CD4-positive, CD25-positive, alpha-beta regulatory T cell (primary cell): ENCODE measurements at regions not wholly inside any gene's neighbourhood (a gene's known extent, or its start where the extent isn't known, plus 50 kb on each side); places are given as distances from the start of the nearest gene placed in this dataset.

Experiments
- ATAC-seq, 2 donors: fragments of 150-1000 bp; cut with Tn5 transposase; one replicate each; pipeline ENCODE4 v1.10.0; 2021; ENCODE audit warnings: low read depth in 2 of 2, moderate number of reproducible peaks in 2 of 2, moderate library complexity in 1 of 2
- DNase-seq, 3 donors: peaks; one replicate each; pipeline versions ENCODE4 v3.0.0 to v3.0.0-alpha.2; 2012 to 2022; ENCODE audit warnings: mixed read lengths in 1 of 3
- H3K27ac ChIP-seq: one replicate; pipeline ENCODE4 v1.7.0; 2013; ENCODE audit warnings: mild to moderate bottlenecking, low read length; ENCODE audit not compliant: insufficient read depth, poor library complexity, severe bottlenecking
- H3K27me3 ChIP-seq: one replicate; pipeline ENCODE4 v1.7.0; 2013; ENCODE audit warnings: low read length; ENCODE audit not compliant: control insufficient read depth, insufficient read depth
- H3K36me3 ChIP-seq: one replicate; pipeline ENCODE4 v1.7.0; 2013; ENCODE audit warnings: mild to moderate bottlenecking, low read length, moderate library complexity; ENCODE audit not compliant: control insufficient read depth, insufficient read depth
- H3K4me1 ChIP-seq: 2 replicates; pipeline ENCODE4 v1.7.0; 2013; ENCODE audit warnings: mild to moderate bottlenecking, low read length; ENCODE audit not compliant: insufficient read depth, control insufficient read depth, poor library complexity, severe bottlenecking
- H3K4me3 ChIP-seq: one replicate; pipeline ENCODE4 v1.7.0; 2013; ENCODE audit warnings: low read depth, mild to moderate bottlenecking, low read length, moderate library complexity
- H3K9me3 ChIP-seq, 2 experiments: 1 replicate in 1 of 2; 2 replicates in 1 of 2; pipeline ENCODE4 v1.7.0; 2013; ENCODE audit warnings: low read length in 2 of 2, mild to moderate bottlenecking in 1 of 2, moderate library complexity in 1 of 2; ENCODE audit not compliant: control insufficient read depth in 2 of 2
- H3K27ac Mint-ChIP-seq, 3 donors: one replicate each; pipeline ENCODE4 v1.8.0; 2020 to 2022; ENCODE audit warnings: mild to moderate bottlenecking in 3 of 3, mixed read lengths in 3 of 3, moderate library complexity in 2 of 3
- H3K27me3 Mint-ChIP-seq: one replicate; pipeline ENCODE4 v1.8.0; 2022; ENCODE audit warnings: mild to moderate bottlenecking, mixed read lengths
- H3K36me3 Mint-ChIP-seq: one replicate; pipeline ENCODE4 v1.8.0; 2020; ENCODE audit warnings: mixed read lengths
- H3K4me1 Mint-ChIP-seq, 4 donors: one replicate each; pipeline ENCODE4 v1.8.0; 2020 to 2022; ENCODE audit warnings: mixed read lengths in 4 of 4, mild to moderate bottlenecking in 1 of 4
- H3K4me3 Mint-ChIP-seq, 4 donors: one replicate each; pipeline ENCODE4 v1.8.0; 2020 to 2022; ENCODE audit warnings: mild to moderate bottlenecking in 4 of 4, mixed read lengths in 4 of 4, moderate library complexity in 3 of 4
- H3K9me3 Mint-ChIP-seq, 7 donors: one replicate each; pipeline ENCODE4 v1.8.0; 2020 to 2022; ENCODE audit warnings: mixed read lengths in 7 of 7, mild to moderate bottlenecking in 3 of 7, moderate library complexity in 2 of 7

GRCh38 chr1:209010475-209011230, 572.9 kb upstream of the CAMK1G start:
- no peak overlapping the region for H3K4me3 Mint-ChIP-seq
- Histone ChIP-seq H3K27me3 (no peaks in the 10 kb centered on the region), H3K4me1 (no peaks in the 10 kb centered on the region), H3K27ac (no peak overlapping the region), H3K36me3 (no peaks in the 10 kb centered on the region), H3K9me3 (no peaks in the 10 kb centered on the region), H3K4me3 (no peak overlapping the region)
- peaks cover 0 to 9% (median 0%) of the 10 kb centered on the region in 7 donors for H3K9me3 Mint-ChIP-seq
- no peak for ATAC-seq
- no peaks in the 10 kb centered on the region for H3K27me3 Mint-ChIP-seq
- H3K4me1 Mint-ChIP-seq = no peaks in the 10 kb centered on the region
- DNase-seq = no peak
- no peak overlapping the region for H3K27ac Mint-ChIP-seq
- H3K36me3 Mint-ChIP-seq = no peaks in the 10 kb centered on the region

DNA sequence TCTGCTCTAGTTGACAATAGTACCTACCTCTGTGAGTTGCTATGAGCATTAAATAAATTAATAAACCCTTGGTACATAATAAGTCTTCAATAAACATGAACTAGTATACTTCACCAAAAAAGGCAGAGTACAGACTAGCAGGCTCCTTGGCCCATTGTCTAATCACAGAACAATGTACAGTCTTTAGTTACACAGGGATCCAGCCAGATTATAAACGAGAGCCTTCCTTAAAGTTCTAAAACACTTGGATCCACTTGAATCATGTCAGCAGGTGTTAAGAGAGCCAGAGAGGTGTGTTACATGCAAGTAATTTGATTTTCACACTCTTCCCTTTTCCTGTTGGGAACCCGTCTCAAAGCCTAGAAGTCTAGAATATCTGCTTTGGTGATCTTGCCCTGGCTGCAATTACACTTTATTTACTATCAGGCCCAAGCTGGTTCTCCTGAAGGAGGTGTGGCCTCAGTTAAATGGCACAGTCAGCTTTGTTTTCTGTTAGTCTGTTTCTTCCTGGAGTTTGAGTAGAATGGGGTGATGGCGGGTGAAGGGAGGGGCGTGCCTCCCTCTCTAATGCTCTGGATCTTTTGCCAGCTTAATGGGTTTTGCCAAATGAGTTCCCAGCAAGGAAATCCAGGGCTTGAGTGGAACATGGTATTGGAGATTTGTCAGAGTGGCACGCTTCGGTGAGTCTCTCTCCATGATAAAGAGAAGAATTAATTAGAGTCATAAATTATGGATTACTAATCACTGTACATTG, 570.9 kb upstream of the CAMK1G start:
- ATAC-seq = no peak
- Mint-ChIP-seq H3K4me3 (no peak overlapping the region), H3K36me3 (no peaks in the 10 kb centered on the region), H3K27me3 (no peaks in the 10 kb centered on the region), H3K9me3 (peaks cover 0 to 8% (median 0%) of the 10 kb centered on the region in 7 donors), H3K27ac (no peak overlapping the region), H3K4me1 (no peaks in the 10 kb centered on the region)
- no peaks in the 10 kb centered on the region for H3K27me3 ChIP-seq
- H3K27ac ChIP-seq = no peak overlapping the region
- no peak overlapping the region for H3K4me3 ChIP-seq
- no peaks in the 10 kb centered on the region for H3K36me3 ChIP-seq
- no peaks in the 10 kb centered on the region for H3K4me1 ChIP-seq
- no peaks in the 10 kb centered on the region for H3K9me3 ChIP-seq
- DNase-seq = no peak

DNA sequence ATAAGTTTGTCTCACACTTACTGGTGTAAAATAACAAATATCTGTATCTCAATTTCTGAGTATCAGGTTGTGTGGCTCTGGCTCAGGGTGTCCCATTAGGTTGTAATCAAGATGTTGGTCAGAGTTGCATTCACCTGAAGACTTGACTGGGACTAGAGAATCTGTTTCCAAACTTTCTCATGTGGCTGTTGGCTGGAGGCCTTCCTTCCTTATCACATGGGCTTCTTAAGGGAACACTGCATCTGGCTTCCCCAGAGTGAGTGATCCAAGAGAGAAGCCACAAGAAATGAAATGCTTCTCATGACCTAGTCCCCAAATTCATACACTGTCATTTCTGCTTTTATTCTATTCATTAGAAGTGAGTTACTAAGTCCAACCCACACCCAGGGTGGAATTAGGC, 568.4 kb upstream of the CAMK1G start:
- Histone ChIP-seq H3K27me3 (no peaks in the 10 kb centered on the region), H3K4me1 (no peaks in the 10 kb centered on the region), H3K36me3 (no peaks in the 10 kb centered on the region), H3K9me3 (no peaks in the 10 kb centered on the region), H3K27ac (no peak overlapping the region), H3K4me3 (no peak overlapping the region)
- no peak overlapping the region for H3K4me3 Mint-ChIP-seq
- no peaks in the 10 kb centered on the region for H3K36me3 Mint-ChIP-seq
- H3K27ac Mint-ChIP-seq = no peak overlapping the region
- peaks cover 5% of the 10 kb centered on the region for H3K27me3 Mint-ChIP-seq
- no peak for ATAC-seq
- H3K9me3 Mint-ChIP-seq = peaks cover 0 to 11% (median 3%) of the 10 kb centered on the region in 7 donors
- DNase-seq = no peak
- no peaks in the 10 kb centered on the region for H3K4me1 Mint-ChIP-seq

DNA sequence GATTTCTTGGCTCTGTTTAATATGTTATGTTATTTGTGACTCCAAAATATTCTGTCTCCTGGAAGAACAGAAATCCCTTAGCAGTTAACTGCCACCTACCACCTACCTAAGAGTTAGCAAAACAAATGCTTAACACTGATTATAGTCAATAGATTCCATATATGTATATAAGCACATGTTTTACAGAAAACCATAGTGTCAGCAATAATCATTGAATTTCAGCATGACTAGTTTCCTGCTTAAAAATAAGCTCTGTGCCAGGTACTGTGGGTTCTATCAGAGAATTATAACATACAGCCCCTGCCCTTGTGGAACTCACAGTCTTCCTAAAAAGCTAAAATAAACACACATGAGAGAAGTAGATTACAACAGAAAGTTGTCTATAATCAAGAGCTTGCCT, 561.9 kb upstream of the CAMK1G start:
- Mint-ChIP-seq H3K27ac (no peak overlapping the region), H3K4me3 (no peak overlapping the region), H3K4me1 (no peaks in the 10 kb centered on the region), H3K36me3 (no peaks in the 10 kb centered on the region), H3K27me3 (peaks cover 5% of the 10 kb centered on the region), H3K9me3 (peaks cover 0 to 9% (median 3%) of the 10 kb centered on the region in 7 donors)
- no peaks in the 10 kb centered on the region for H3K27me3 ChIP-seq
- no peaks in the 10 kb centered on the region for H3K9me3 ChIP-seq
- no peak overlapping the region for H3K4me3 ChIP-seq
- H3K4me1 ChIP-seq = no peaks in the 10 kb centered on the region
- ATAC-seq = no peak
- DNase-seq = no peak
- no peaks in the 10 kb centered on the region for H3K36me3 ChIP-seq
- no peak overlapping the region for H3K27ac ChIP-seq

GRCh38 chr1:209023790-209024189, 559.7 kb upstream of the CAMK1G start:
- H3K36me3 Mint-ChIP-seq = no peaks in the 10 kb centered on the region
- ATAC-seq (no peak), DNase-seq (no peak)
- no peaks in the 10 kb centered on the region for H3K36me3 ChIP-seq
- H3K27me3 ChIP-seq = no peaks in the 10 kb centered on the region
- no peak overlapping the region for H3K4me3 ChIP-seq
- H3K27ac Mint-ChIP-seq = no peak overlapping the region
- H3K9me3 ChIP-seq = no peaks in the 10 kb centered on the region
- H3K9me3 Mint-ChIP-seq = peaks cover 0 to 14% (median 2%) of the 10 kb centered on the region in 7 donors
- no peak overlapping the region for H3K27ac ChIP-seq
- no peak overlapping the region for H3K4me3 Mint-ChIP-seq
- no peaks in the 10 kb centered on the region for H3K4me1 Mint-ChIP-seq
- no peaks in the 10 kb centered on the region for H3K27me3 Mint-ChIP-seq
- H3K4me1 ChIP-seq = no peaks in the 10 kb centered on the region

DNA sequence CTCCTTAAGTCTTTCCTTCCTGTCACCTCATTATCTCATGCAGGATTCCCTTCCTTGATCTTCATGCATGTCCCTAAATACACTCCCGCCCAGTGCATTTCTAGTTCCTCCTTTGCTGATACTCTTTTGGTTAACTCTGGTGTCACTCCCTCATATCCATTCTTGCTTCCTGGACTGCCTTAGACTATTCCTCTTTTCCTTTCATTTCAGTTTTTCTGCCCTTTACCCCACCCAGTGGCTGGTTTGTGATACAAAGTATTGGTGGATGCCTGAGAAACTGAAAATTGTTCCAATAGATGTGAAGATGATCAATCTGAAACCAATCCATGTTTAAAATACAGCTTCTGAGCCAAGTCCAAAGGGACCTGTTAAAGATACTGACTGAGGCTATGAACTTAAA, 553.8 kb upstream of the CAMK1G start:
- H3K27me3 Mint-ChIP-seq = no peaks in the 10 kb centered on the region
- H3K27me3 ChIP-seq = no peaks in the 10 kb centered on the region
- no peaks in the 10 kb centered on the region for H3K9me3 ChIP-seq
- H3K9me3 Mint-ChIP-seq = peaks cover 0 to 10% (median 2%) of the 10 kb centered on the region in 7 donors
- no peak overlapping the region for H3K27ac ChIP-seq
- H3K4me3 ChIP-seq = no peak overlapping the region
- no peak overlapping the region for H3K4me3 Mint-ChIP-seq
- H3K4me1 Mint-ChIP-seq = no peaks in the 10 kb centered on the region
- no peaks in the 10 kb centered on the region for H3K4me1 ChIP-seq
- no peaks in the 10 kb centered on the region for H3K36me3 Mint-ChIP-seq
- no peaks in the 10 kb centered on the region for H3K36me3 ChIP-seq
- H3K27ac Mint-ChIP-seq = no peak overlapping the region
- ATAC-seq (no peak), DNase-seq (no peak)

DNA sequence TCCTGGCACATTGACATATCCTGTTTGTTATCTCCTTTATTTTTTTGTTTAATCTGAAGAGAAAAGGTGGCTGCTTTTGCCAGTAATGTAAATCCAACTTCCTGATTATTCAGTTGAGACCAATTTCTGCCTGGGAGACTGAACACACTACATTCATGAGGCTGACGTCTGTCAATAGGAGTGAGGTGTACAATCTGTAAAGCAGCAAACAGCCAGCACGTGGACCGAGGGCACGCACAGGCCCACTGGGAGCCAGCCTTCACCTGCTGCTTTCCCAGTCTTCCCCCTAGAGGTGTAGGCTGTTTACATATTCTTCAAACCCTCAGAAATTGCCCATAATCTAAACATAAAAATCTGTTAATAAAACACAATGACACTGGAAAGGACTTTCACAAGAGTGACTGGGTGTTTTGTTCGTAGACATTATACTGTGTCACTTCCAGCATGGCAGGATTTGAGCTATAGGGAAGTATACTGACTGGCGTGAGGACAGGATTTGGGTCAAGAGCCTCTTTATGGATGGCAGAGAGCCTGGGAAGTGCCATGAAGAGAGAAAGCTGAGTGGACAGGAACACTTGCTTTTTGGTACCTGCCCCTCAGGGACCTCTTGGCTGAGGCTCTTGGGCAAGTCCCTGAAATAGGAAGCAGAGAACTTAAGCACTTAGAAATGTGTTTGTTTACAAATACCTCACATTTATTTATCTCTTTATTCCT, 552.9 kb upstream of the CAMK1G start:
- no peaks in the 10 kb centered on the region for H3K27me3 Mint-ChIP-seq
- H3K36me3 Mint-ChIP-seq = no peaks in the 10 kb centered on the region
- no peak overlapping the region for H3K4me3 Mint-ChIP-seq

More for the DNA sequence above, 552.9 kb upstream of the CAMK1G start:
- ATAC-seq (no peak), DNase-seq (no peak)
- Histone ChIP-seq H3K36me3 (no peaks in the 10 kb centered on the region), H3K9me3 (no peaks in the 10 kb centered on the region), H3K27ac (no peak overlapping the region), H3K4me3 (no peak overlapping the region), H3K4me1 (no peaks in the 10 kb centered on the region), H3K27me3 (no peaks in the 10 kb centered on the region)
- Mint-ChIP-seq H3K9me3 (peaks cover 0 to 10% (median 2%) of the 10 kb centered on the region in 7 donors), H3K27ac (no peak overlapping the region), H3K4me1 (no peaks in the 10 kb centered on the region)
